Stimulated activated CD8-positive, alpha-beta memory T cell treated with anti-CD3 and anti-CD28 coated beads, Interleukin-4, amount 100 ng/mL, for 48 hours (primary cell): ENCODE measurements at regions not wholly inside any gene's neighbourhood (a gene's known extent, or its start where the extent isn't known, plus 50 kb on each side); places are given as distances from the start of the nearest gene placed in this dataset.

Experiments
- DNase-seq: peaks from one replicate; pipeline ENCODE4 v3.0.0-alpha.2; 2020

- no peak for DNase-seq
Measured at GRCh38 chr9:30661925-30662324, 1722.5 kb upstream of the ACO1 start.

GRCh38 chr9:30670805-30671562, 1713.5 kb upstream of the ACO1 start:
- DNase-seq, result no peak

- DNase-seq, result no peak
Measured at GRCh38 chr9:30673132-30673531, 1711.3 kb upstream of the ACO1 start.

GRCh38 chr9:30676651-30677050, 1707.8 kb upstream of the ACO1 start:
- no peak for DNase-seq

- DNase-seq, result no peak
Measured at GRCh38 chr9:30677221-30677620, 1707.2 kb upstream of the ACO1 start.

- no peak for DNase-seq
Measured at GRCh38 chr9:30688801-30689200, 1695.6 kb upstream of the ACO1 start.

- DNase-seq, result no peak
Measured at GRCh38 chr9:30697958-30698357, 1686.5 kb upstream of the ACO1 start.

- DNase-seq, result no peak
Measured at GRCh38 chr9:30711591-30711990, 1672.9 kb upstream of the ACO1 start.

- DNase-seq, result no peak
Measured at GRCh38 chr9:30713243-30713642, 1671.2 kb upstream of the ACO1 start.

GRCh38 chr9:30714389-30714788, 1670.1 kb upstream of the ACO1 start:
- no peak for DNase-seq

GRCh38 chr9:30718483-30718882, 1666.0 kb upstream of the ACO1 start:
- no peak for DNase-seq

GRCh38 chr9:30722065-30722464, 1662.4 kb upstream of the ACO1 start:
- no peak for DNase-seq

- DNase-seq, result no peak
Measured at GRCh38 chr9:30723656-30724055, 1660.8 kb upstream of the ACO1 start.

- no peak for DNase-seq
Measured at GRCh38 chr9:30732060-30732459, 1652.4 kb upstream of the ACO1 start.

GRCh38 chr9:30744871-30745270, 1639.6 kb upstream of the ACO1 start:
- DNase-seq, result no peak

GRCh38 chr9:30746589-30746988, 1637.9 kb upstream of the ACO1 start:
- no peak for DNase-seq

GRCh38 chr9:30757723-30758122, 1626.7 kb upstream of the ACO1 start:
- no peak for DNase-seq

GRCh38 chr9:30758726-30759446, 1625.6 kb upstream of the ACO1 start:
- DNase-seq, result no peak

- no peak for DNase-seq
Measured at GRCh38 chr9:30765318-30765717, 1619.1 kb upstream of the ACO1 start.

- no peak for DNase-seq
Measured at GRCh38 chr9:30771163-30771708, 1613.2 kb upstream of the ACO1 start.

GRCh38 chr9:30771760-30772159, 1612.7 kb upstream of the ACO1 start:
- DNase-seq, result no peak

GRCh38 chr9:30773427-30773826, 1611.0 kb upstream of the ACO1 start:
- DNase-seq, result no peak

GRCh38 chr9:30774326-30774725, 1610.1 kb upstream of the ACO1 start:
- DNase-seq, result no peak

GRCh38 chr9:30775236-30775635, 1609.2 kb upstream of the ACO1 start:
- no peak for DNase-seq
